H1 (cell line): ENCODE measurements at regions not wholly inside any gene's neighbourhood (a gene's known extent, or its start where the extent isn't known, plus 50 kb on each side); places are given as distances from the start of the nearest gene placed in this dataset.

Experiments
- CTCF ChIA-PET: fragments of 300-600 bp; sonication (Branson Sonifier 250); formaldehyde crosslinking; loops from one replicate; lab custom pipeline; 2021; ENCODE audit not compliant: partially characterized antibody; lab: Charles Lee
- POLR2A ChIA-PET: fragments of 300-600 bp; sonication (Branson Sonifier 250); formaldehyde crosslinking; loops from one replicate; lab custom pipeline; 2021; ENCODE audit warnings: inconsistent platforms; ENCODE audit not compliant: partially characterized antibody; lab: Charles Lee
- DNase-seq, 2 experiments: peaks; one replicate each; pipeline versions ENCODE4 v3.0.0 to v3.0.0-alpha.2; 2010 to 2022; ENCODE audit warnings: low spot score in 2 of 2, low read depth in 1 of 2, mixed read lengths in 1 of 2
- FAIRE-seq: peaks from 2 replicates; lab custom pipeline; 2011; peaks lifted over from hg19 to GRCh38; lab: Jason Lieb, UNC
- H2AFZ ChIP-seq: 2 replicates; pipeline ENCODE4 v1.8.1; 2012; ENCODE audit warnings: low read length, inconsistent platforms
- H2AK5ac ChIP-seq: 2 replicates; pipeline ENCODE4 v1.6.1; 2013; ENCODE audit warnings: low read depth, low read length
- H2BK120ac ChIP-seq: replicated peaks from 2 replicates; pipeline ENCODE3; 2013; ENCODE audit warnings: low read depth, low read length, inconsistent platforms
- H2BK12ac ChIP-seq: 2 replicates; pipeline ENCODE4 v1.6.1; 2013; ENCODE audit warnings: low read depth, low read length
- H2BK15ac ChIP-seq: 2 replicates; pipeline ENCODE4 v1.6.1; 2013; ENCODE audit warnings: low read length
- H2BK20ac ChIP-seq: 2 replicates; pipeline ENCODE4 v1.6.1; 2013; ENCODE audit warnings: low read length
- H2BK5ac ChIP-seq: 2 replicates; pipeline ENCODE4 v1.6.1; 2013; ENCODE audit warnings: low read depth, low read length
- H3K14ac ChIP-seq: 2 replicates; pipeline ENCODE4 v1.6.1; 2013; ENCODE audit warnings: inconsistent platforms; ENCODE audit not compliant: insufficient read length
- H3K18ac ChIP-seq: 2 replicates; pipeline ENCODE4 v1.6.1; 2013; ENCODE audit warnings: low read length; ENCODE audit errors: extremely low read depth
- H3K23ac ChIP-seq: 2 replicates; pipeline ENCODE4 v1.6.1; 2013; ENCODE audit warnings: inconsistent platforms; ENCODE audit not compliant: insufficient read length
- H3K23me2 ChIP-seq: 2 replicates; pipeline ENCODE4 v1.6.1; 2013; ENCODE audit warnings: low read depth, low read length
- H3K27ac ChIP-seq: 2 replicates; pipeline ENCODE4 v1.6.1; 2011; ENCODE audit warnings: low read depth, low read length, inconsistent platforms
- H3K27me3 ChIP-seq, 4 experiments: replicated peaks in 1 of 4; 1 replicate in 1 of 4; 2 replicates in 3 of 4; pipeline versions ENCODE4 v1.6.1 to v1.8.1; 2011 to 2013; ENCODE audit warnings: low read length in 3 of 4, mild to moderate bottlenecking in 3 of 4, inconsistent platforms in 2 of 4, mixed read lengths in 2 of 4, moderate library complexity in 1 of 4; ENCODE audit not compliant: control insufficient read depth in 3 of 4, insufficient read depth in 3 of 4; ENCODE audit errors: extremely low read depth in 1 of 4
- H3K36me3 ChIP-seq, 4 experiments: 2 replicates each; pipeline versions ENCODE4 v1.6.1 to v1.8.1; 2011 to 2013; ENCODE audit warnings: mild to moderate bottlenecking in 4 of 4, low read length in 3 of 4, moderate library complexity in 2 of 4, control low read depth in 1 of 4, inconsistent platforms in 1 of 4; ENCODE audit not compliant: insufficient read depth in 4 of 4, control insufficient read depth in 2 of 4
- H3K4ac ChIP-seq: replicated peaks from 2 replicates; pipeline ENCODE3; 2013; ENCODE audit warnings: low read length, low read depth, mixed read lengths, inconsistent platforms; ENCODE audit not compliant: insufficient read length
- H3K4me1 ChIP-seq, 4 experiments: replicated peaks in 1 of 4; 1 replicate in 1 of 4; 2 replicates in 3 of 4; pipeline versions ENCODE4 v1.6.1 to v1.8.1; 2011 to 2013; ENCODE audit warnings: low read length in 3 of 4, inconsistent platforms in 2 of 4, mixed read lengths in 1 of 4; ENCODE audit not compliant: insufficient read depth in 4 of 4, control insufficient read depth in 3 of 4
- H3K4me2 ChIP-seq, 2 experiments: 2 replicates each; pipeline versions ENCODE4 v1.6.1 to v1.8.1; 2011 to 2013; ENCODE audit warnings: low read depth in 2 of 2, low read length in 2 of 2, control low read depth in 1 of 2, inconsistent platforms in 1 of 2, mild to moderate bottlenecking in 1 of 2; ENCODE audit not compliant: insufficient read depth in 1 of 2
- H3K4me3 ChIP-seq, 4 experiments: fragments of 200-600, 300-600 bp in 1 of 4; sonication (generic), shearing (Covaris generic), sonication (Bioruptor Twin) in 1 of 4; 2 replicates each; pipeline versions ENCODE4 v1.5.1 to v1.8.1; 2011 to 2016; ENCODE audit warnings: low read length in 4 of 4, low read depth in 3 of 4, control low read depth in 2 of 4, inconsistent platforms in 2 of 4, mild to moderate bottlenecking in 2 of 4, mixed read lengths in 1 of 4, moderate library complexity in 1 of 4; ENCODE audit not compliant: insufficient read depth in 2 of 4; ENCODE audit errors: extremely low read depth in 1 of 4
- H3K56ac ChIP-seq: replicated peaks from 2 replicates; pipeline ENCODE3; 2013; ENCODE audit warnings: low read depth, mild to moderate bottlenecking, mixed read lengths, low read length, inconsistent platforms; ENCODE audit not compliant: insufficient read length
- H3K79me1 ChIP-seq: 2 replicates; pipeline ENCODE4 v1.6.1; 2013; ENCODE audit warnings: low read depth, low read length, control low read depth
- H3K79me2 ChIP-seq, 2 experiments: 2 replicates each; pipeline versions ENCODE4 v1.6.1 to v1.8.1; 2012 to 2013; ENCODE audit warnings: low read length in 2 of 2, mild to moderate bottlenecking in 2 of 2, inconsistent platforms in 1 of 2; ENCODE audit not compliant: insufficient read depth in 2 of 2, control insufficient read depth in 1 of 2
- H3K9ac ChIP-seq, 4 experiments: replicated peaks in 1 of 4; 1 replicate in 1 of 4; 2 replicates in 3 of 4; pipeline versions ENCODE4 v1.6.1 to v1.8.1; 2011 to 2013; ENCODE audit warnings: low read depth in 3 of 4, low read length in 3 of 4, control low read depth in 2 of 4, mild to moderate bottlenecking in 2 of 4, moderate library complexity in 2 of 4, inconsistent platforms in 1 of 4; ENCODE audit errors: extremely low read depth in 1 of 4
- H3K9me3 ChIP-seq, 2 experiments: 2 replicates each; pipeline versions ENCODE4 v1.6.1 to v1.8.1; 2012 to 2013; ENCODE audit warnings: mild to moderate bottlenecking in 2 of 2, moderate library complexity in 2 of 2, control low read depth in 1 of 2, inconsistent platforms in 1 of 2, low read depth in 1 of 2, low read length in 1 of 2, mixed read lengths in 1 of 2; ENCODE audit not compliant: insufficient read depth in 2 of 2
- H4K20me1 ChIP-seq, 2 experiments: replicated peaks in 1 of 2; 2 replicates each; pipeline versions ENCODE3 to v1.8.1; 2011 to 2013; ENCODE audit warnings: inconsistent platforms in 2 of 2, low read length in 2 of 2, mild to moderate bottlenecking in 1 of 2; ENCODE audit not compliant: insufficient read depth in 2 of 2, control insufficient read depth in 1 of 2
- H4K5ac ChIP-seq: 2 replicates; pipeline ENCODE4 v1.6.1; 2013; ENCODE audit warnings: low read length, low read depth, mixed read lengths, inconsistent platforms; ENCODE audit not compliant: insufficient read length
- H4K8ac ChIP-seq: 2 replicates; pipeline ENCODE4 v1.8.0; 2013; ENCODE audit warnings: mild to moderate bottlenecking, moderate library complexity, low read length, inconsistent platforms; ENCODE audit not compliant: insufficient read depth; ENCODE audit errors: extremely low read depth
- H4K91ac ChIP-seq: replicated peaks from 2 replicates; pipeline ENCODE3; 2013; ENCODE audit warnings: low read length, mixed read lengths, inconsistent platforms; ENCODE audit not compliant: insufficient read length
- CHD1 ChIP-seq: IDR thresholded peaks from 2 replicates; pipeline ENCODE4 v1.6.1; 2012; ENCODE audit warnings: low read depth, low read length, improper control_type of control experiment
- MAFK ChIP-seq: IDR thresholded peaks from 2 replicates; pipeline ENCODE4 v1.6.1; 2012; ENCODE audit warnings: low read depth, mild to moderate bottlenecking, improper control_type of control experiment, low read length
- TAF1 ChIP-seq: IDR thresholded peaks from 2 replicates; pipeline ENCODE4 v1.6.1; 2011; ENCODE audit warnings: mild to moderate bottlenecking, low read depth, low read length
- TCF12 ChIP-seq: IDR thresholded peaks from 2 replicates; pipeline ENCODE4 v1.6.1; 2011; ENCODE audit warnings: low read depth, mild to moderate bottlenecking, low read length
- WGBS, 2 experiments: shearing (Covaris generic) in 1 of 2; methylation state at CpG; one replicate each; pipeline versions ENCODE4 v1.1.6 to v1.1.7; 2013 to 2015; ENCODE audit warnings: low lambda C conversion rate in 2 of 2, mixed read lengths in 2 of 2, inconsistent platforms in 1 of 2, low coverage in 1 of 2, missing lambda C conversion rate in 1 of 2; ENCODE audit not compliant: insufficient replicate concordance in 2 of 2, insufficient coverage in 1 of 2, insufficient read length in 1 of 2; ENCODE audit errors: extremely low coverage in 1 of 2, missing lambda C conversion rate in 1 of 2; 5-methylcytosine and 5-hydroxymethylcytosine counted together
- TF ChIP-seq, protein P1 (sequence below): IDR thresholded peaks from 2 replicates; pipeline ENCODE4 v1.6.1; 2012; ENCODE audit warnings: low read length, inconsistent platforms
- TF ChIP-seq, protein P2 (sequence below), 3 experiments: IDR thresholded peaks; 1 replicate in 2 of 3; 2 replicates in 1 of 3; pipeline versions ENCODE4 v1.5.1 to v1.6.1; 2011; ENCODE audit warnings: low read length in 3 of 3, mild to moderate bottlenecking in 3 of 3, inconsistent platforms in 2 of 3, low read depth in 1 of 3, moderate library complexity in 1 of 3; ENCODE audit not compliant: insufficient read depth in 1 of 3; ENCODE audit errors: control extremely low read depth in 1 of 3

DNA sequence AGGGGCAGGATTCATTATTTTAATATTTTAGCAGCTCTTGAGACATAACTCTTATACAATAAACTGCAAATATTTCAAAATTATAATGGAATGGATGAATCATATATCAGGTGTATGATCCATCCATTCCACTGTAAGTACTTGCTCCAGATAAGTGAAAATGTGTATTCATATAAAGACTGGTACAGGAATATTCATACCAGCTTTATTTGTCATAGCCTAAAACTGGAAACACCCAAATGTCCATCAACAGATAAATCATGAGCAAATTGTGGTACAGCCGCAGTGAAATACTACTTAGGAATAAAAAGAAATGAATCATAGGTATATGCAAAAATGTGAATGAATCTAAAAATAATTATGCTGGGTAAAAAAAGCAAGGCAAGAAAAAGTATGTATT is 263.6 kb upstream of the SYT10 start:
- Histone ChIP-seq H3K23ac (no peak overlapping the region), H2AFZ (no peak overlapping the region), H3K27me3 (peaks cover 0 to 2% (median 0%) of the 10 kb centered on the region in 4 experiments; a peak in 1 of 7 replicates), H3K4me3 (no peak overlapping the region), H2BK120ac (no peak overlapping the region), H3K14ac (no peak overlapping the region), H3K4me1 (no peaks in the 10 kb centered on the region), H2AK5ac (no peak overlapping the region), H3K27ac (no peak overlapping the region), H3K4ac (no peak overlapping the region), H2BK20ac (no peak overlapping the region), H3K9ac (no peak overlapping the region), H3K79me2 (no peaks in the 10 kb centered on the region), H2BK15ac (no peak overlapping the region), H3K56ac (no peak overlapping the region), H2BK12ac (no peak overlapping the region), H3K79me1 (no peaks in the 10 kb centered on the region), H3K9me3 (no peaks in the 10 kb centered on the region), H4K8ac (no peak overlapping the region), H3K36me3 (no peaks in the 10 kb centered on the region), H4K20me1 (no peaks in the 10 kb centered on the region), H3K18ac (no peak overlapping the region), H3K23me2 (no peaks in the 10 kb centered on the region), H4K5ac (no peak overlapping the region), H4K91ac (no peak overlapping the region), H2BK5ac (no peak overlapping the region), H3K4me2 (no peak overlapping the region)
- ChIA-PET POLR2A (no interaction called here), CTCF (no interaction called here)
- no peak for FAIRE-seq
- no peak for DNase-seq
- no peak for TF ChIP-seq CHD1
- no peak for TF ChIP-seq MAFK
- no peak for TF ChIP-seq TAF1
- TF ChIP-seq, protein P1, sequence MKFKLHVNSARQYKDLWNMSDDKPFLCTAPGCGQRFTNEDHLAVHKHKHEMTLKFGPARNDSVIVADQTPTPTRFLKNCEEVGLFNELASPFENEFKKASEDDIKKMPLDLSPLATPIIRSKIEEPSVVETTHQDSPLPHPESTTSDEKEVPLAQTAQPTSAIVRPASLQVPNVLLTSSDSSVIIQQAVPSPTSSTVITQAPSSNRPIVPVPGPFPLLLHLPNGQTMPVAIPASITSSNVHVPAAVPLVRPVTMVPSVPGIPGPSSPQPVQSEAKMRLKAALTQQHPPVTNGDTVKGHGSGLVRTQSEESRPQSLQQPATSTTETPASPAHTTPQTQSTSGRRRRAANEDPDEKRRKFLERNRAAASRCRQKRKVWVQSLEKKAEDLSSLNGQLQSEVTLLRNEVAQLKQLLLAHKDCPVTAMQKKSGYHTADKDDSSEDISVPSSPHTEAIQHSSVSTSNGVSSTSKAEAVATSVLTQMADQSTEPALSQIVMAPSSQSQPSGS, result no peak
- TF ChIP-seq, protein P2, sequence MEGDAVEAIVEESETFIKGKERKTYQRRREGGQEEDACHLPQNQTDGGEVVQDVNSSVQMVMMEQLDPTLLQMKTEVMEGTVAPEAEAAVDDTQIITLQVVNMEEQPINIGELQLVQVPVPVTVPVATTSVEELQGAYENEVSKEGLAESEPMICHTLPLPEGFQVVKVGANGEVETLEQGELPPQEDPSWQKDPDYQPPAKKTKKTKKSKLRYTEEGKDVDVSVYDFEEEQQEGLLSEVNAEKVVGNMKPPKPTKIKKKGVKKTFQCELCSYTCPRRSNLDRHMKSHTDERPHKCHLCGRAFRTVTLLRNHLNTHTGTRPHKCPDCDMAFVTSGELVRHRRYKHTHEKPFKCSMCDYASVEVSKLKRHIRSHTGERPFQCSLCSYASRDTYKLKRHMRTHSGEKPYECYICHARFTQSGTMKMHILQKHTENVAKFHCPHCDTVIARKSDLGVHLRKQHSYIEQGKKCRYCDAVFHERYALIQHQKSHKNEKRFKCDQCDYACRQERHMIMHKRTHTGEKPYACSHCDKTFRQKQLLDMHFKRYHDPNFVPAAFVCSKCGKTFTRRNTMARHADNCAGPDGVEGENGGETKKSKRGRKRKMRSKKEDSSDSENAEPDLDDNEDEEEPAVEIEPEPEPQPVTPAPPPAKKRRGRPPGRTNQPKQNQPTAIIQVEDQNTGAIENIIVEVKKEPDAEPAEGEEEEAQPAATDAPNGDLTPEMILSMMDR (IDR thresholded peaks at IDR 0.05; ENCODE audit: control extremely low read depth in 1 of 3, insufficient read depth in 1 of 3, low read depth in 1 of 3, low read length in 3 of 3), result no peak
- TF ChIP-seq TCF12, result no peak
- 86% methylated on average over 1 of the region's 1 CpG; no CpG with 5 or more reads in 1 of the 2 experiments for whole genome bisulfite sequencing, 2 experiments
